OCI-M1 (cell line): ENCODE measurements at regions not wholly inside any gene's neighbourhood (a gene's known extent, or its start where the extent isn't known, plus 50 kb on each side); places are given as distances from the start of the nearest gene placed in this dataset.

Source experiments
- DNase-seq: peaks from one replicate; lab custom pipeline; 2025; lab: John Stamatoyannopoulos, UW

DNA sequence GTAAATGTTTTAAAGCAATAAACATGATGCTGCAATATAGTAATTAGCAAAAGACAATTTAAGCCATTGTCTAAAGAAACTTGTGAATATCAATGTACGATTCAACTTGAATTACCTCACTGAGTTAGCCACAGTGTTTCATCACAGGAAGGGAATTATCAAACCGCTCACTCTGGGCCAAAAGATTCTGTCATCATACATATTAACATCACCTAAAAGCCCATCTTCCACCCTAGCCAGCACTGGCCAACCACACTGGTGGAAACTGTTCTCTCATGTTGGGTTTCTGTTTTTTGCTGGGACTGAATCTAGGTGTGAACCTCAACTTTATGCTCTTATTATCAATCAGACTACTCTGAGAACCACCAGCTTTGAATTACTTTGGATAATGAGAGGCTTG, 497.7 kb upstream of the THBS1 start:
- peak; percentile 12 for DNase-seq

DNA sequence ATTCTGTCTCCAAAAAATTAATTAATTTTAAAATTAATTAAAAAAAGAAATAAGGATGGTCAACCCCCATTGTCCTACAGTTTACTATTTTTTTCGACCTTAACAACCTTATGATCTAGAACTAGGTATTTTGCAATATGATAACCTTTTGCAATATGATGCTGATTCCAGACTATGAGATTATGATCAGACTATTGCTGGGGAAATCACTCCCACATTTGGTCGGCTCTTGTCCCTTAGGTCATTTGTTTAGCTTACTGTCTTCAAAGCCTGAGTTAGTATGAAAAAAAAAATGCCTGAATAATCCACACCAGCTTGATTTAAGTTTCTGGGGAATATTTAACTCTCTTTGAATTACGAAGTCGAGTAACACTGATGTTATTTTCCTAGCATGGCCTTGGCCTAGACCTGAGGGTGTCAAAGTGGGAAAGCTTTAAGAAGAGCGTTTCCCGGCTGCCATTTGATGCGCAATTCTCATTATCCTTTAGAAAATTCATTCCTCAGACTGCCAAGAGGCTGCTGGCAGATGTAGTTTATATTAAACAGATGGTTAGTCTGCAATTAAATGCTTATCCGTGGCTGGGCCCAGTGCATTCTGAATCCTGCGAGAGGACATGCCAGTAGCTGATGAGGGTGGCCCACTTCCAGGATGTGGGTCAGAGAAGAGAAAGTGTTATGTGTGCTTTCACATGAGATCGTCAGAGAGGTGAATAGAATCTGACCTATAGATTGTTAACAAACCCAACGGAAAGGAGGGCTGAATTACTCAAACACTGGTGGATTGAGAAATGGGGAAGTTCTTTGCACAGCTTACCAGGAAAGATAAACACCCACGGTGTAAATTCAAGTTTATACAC, 496.0 kb upstream of the THBS1 start:
- DNase-seq: peak; percentile 79

GRCh38 chr15:39086641-39087040, 494.2 kb upstream of the THBS1 start:
- no peak for DNase-seq

DNA sequence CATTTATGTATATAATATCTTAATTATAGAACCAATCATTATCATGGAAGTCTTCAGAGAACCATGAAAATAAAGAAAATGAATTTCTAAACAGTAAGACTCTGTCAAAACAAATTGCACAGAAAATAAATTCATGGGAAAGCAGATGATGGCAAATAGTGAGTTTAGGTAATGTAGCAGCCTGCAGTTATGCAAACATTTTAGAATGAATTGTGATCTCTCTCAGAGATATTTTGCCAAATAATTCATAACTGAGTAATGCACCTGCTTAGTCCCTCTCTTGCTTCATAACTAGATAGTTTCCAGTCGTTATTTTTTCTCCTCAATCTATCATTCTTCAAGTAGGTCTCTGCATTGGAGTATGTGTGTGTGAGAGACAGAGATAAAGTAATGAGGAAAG, 492.7 kb upstream of the THBS1 start:
- DNase-seq: no peak

GRCh38 chr15:39092354-39092753, 488.5 kb upstream of the THBS1 start:
- no peak for DNase-seq

DNA sequence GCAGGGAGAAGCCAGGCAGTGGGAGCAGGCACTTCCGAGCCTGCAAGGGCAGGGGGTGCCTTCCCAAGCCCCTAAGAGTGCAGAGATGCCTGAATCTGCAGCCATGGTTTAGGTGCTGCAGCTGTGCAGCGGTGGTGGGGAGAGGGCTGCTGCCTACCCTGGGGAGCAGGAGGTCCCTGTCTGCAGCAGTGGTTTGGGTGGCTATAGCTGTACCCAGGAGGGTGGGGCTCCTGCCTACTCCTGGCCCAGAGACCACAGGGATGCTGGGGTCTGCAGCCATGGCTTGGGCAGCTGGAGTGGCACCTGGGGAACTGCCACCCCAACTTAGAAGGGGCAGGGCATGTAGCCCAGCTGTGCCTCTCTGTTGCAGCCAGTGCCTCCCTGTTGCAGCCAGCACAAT, 488.1 kb upstream of the THBS1 start:
- DNase-seq: no peak

- DNase-seq: no peak
Measured at GRCh38 chr15:39094116-39094515, 486.8 kb upstream of the THBS1 start.

DNA sequence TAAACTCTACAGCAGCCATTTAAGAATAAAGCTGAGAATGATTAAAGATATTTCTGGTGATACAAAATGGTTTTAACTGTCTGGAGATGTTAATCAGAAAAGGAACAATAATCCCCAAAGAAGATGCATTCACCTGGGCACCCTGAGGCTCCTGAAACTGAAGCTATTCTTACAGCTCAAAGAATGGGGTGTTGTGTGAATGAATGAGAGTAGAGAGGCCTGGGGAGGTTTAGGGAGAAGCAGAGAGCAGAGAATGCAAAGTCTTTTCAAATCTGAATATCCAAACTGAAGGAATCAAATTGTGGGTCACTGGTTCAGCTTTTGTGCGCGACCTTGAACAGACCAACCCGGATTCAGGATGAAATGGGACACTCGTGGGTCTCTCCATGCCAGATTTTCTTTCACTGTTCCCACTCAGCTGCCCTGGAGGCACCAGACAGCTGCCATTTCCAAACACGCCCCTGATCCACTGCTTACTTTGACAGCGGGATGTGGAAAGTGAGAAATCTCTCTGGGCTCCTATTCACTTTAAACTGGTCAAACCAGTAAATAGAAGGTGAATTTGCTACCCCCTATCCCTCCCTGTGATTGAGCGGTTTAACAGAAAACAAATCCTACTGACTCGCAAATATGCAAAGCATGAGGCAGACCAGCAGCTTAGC, 485.5 kb upstream of the THBS1 start:
- DNase-seq: no peak

GRCh38 chr15:39096608-39097205, 484.2 kb upstream of the THBS1 start:
- no peak for DNase-seq

DNA sequence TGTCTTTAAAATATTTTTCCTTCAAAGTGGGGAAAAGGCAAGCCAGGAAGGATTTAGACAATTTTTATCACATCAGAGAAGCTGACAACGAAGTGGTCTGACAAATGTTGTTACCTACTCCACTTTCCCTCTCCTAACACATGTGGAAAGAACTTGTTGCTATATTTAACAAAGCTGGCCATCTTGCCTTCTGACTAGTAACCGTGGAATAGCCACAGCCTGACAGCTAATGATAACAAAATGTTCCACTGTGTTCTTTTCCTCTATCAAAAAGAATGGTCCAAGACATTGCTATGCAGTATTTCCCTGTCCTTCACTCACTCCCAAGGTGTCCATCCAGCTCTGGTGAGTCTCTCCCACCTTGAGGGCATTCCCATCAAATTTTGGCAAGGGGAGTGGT, 481.4 kb upstream of the THBS1 start:
- no peak for DNase-seq

DNA sequence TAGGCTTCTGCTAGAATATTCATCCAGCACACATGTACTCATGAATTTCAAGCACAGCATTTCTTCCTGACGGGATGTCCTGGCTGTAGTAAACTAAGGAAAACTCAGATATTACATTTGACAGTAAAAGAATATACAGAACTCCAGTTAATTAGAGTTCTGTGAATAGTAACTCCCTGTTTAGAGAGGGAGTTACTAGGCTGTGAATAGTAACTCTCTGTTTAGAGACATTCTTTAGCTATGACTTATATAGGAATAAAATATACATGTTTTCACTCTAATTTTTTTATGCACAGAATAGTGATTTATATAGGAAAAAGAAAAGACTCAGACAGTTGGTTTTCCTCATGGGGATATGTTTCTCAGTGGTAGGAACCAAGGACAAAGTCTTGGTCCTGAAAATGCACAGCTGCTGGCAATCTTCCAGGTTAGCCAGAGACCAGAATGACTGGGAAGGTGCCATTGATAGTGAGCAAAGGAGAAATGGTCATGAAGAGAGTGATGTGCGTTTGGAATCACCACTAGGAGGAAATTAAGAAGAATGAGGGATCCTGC, 480.7 kb upstream of the THBS1 start:
- DNase-seq: no peak

GRCh38 chr15:39102431-39102830, 478.4 kb upstream of the THBS1 start:
- DNase-seq: no peak

DNA sequence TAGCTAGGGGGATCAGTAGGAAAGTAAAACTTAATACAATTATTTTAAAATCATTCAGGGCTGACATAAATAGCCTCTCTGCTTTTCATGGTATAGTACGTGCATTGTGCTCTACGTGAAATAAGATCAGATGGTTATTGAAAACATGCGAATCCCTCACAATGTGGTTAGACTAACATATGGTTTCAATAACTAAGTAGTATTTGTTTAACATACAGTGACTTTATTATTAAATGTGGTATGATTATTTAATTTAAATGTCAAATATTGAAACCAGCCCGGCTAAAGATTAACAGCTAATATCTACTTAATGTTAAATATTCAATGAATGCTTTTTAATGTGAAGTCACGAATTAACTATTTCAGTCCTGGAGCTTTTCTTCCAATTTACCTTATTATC, 473.9 kb upstream of the THBS1 start:
- DNase-seq: no peak

DNA sequence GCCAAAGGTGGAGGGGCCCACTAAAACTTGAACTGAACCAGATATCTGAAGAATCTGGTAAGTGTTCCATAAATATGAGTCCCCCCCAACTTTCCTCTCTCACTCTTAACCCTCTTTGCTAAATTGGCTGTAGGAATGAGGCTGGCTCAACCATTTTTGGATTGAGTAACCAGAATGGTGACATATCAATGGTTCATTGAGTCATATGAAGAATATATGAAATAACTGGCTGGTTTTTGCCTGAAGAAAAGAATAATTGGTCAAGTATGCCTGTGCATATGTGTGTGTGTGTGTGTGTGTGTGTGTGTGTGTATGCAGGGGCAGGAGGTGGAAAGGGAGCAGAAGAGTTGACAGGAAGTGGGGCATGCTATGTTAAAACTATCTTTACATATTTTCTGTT, 472.9 kb upstream of the THBS1 start:
- no peak for DNase-seq

DNA sequence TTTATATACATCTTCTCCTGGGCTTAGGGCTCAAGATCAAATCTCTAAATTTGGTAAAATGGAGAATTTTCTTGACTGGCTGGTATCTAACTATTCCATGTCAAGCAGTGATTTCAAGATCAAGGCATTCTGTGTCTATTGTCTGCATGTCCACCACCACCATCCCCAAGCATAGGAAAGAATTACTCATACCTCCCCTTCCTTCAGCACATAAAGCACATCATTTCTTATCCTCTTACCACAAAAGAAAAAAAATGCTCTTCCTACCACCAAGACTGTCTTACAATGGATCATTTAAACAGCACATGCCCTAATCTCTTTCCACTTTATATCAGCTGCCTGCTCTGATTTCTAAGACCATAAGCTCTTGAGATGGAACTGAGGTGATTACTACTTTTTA, 470.5 kb upstream of the THBS1 start:
- DNase-seq: no peak

GRCh38 chr15:39110746-39111145, 470.1 kb upstream of the THBS1 start:
- DNase-seq: no peak

DNA sequence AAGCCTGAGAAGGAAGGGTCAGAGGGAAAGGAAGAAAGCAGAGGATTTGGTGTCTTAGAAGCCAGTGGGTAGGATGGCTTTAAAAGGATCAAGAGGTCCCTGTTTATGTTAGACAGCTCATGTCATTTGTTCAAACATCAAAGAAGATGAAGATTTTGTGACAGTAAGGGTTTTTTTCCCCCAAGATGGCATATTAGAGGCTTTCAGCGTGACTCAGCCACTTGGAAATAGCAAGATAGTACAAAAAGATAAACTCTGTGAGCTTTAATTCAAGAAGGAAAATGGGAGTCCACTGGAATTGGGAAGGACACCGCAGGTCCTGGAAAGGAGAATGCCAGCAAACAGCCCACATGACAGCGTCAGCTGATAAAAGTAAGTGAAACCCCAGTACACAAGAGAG, 467.1 kb upstream of the THBS1 start:
- no peak for DNase-seq

GRCh38 chr15:39114690-39115378, 466.0 kb upstream of the THBS1 start:
- DNase-seq: no peak

DNA sequence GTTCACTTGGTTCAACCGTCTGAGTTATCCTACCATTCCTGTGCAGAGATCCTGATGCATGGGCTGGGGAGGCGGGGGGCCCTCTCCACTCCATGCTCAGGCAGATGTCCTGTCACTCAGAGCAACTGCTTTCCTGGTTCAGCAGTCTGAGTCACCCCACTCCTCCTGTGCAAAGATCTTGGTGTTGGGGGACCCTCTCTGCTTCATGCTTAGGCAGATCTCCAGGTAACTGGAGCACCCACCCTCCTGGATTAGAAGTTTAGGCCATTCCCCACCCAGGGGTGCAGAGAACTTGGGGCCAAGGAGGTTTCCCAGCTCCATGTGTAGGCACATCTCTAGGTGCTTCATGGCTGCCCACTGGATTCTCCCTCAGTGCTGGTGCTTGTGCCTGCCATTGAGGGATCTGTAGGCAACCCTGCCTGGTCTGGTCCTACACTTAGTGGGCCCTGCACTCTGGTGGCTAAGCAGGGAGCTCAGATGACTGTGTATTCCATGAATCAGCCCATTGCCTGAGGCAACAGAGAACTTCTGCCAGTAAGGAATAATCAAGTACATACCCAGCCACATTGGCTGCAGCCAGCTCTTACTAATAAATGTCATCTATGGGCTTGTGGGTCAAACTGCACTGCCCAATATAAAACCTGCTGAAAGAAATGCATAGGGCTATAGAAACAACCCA, 465.4 kb upstream of the THBS1 start:
- DNase-seq: no peak

DNA sequence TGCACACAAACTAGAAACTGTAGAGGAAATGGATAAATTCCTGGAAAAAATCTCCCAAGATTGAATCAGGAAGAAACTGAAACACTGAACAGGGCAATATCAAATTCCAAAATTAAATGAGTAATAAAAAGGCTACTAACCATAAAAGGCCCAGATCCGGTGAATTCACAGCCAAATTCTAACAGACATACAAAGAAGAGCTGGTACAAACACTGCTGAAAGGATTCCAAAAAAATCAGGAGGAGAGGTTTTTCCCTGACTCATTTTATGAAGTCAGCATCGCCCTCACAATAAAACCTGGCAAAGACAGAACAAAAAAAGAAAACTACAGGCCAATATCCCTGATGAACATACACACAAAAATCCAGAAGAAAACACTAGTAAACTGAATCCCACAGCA, 462.4 kb upstream of the THBS1 start:
- DNase-seq: no peak

DNA sequence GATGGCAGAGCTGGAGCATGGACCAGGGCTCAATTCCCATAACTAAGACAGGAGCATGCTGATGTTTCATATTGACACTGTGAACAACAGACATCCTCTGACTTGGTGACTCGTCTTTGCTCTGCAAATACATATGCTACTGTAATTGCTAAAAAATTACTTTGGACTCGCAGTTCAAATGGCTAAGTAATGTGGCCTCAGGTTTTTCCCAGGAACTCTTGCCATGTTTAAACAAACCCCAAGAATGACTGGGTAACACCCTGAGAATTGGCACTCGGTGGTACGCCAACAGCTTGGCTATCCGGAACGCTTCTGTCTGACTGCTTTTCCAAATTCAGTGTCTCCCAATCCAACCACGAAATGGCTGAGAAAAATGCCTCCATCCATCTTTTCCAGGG, 456.7 kb upstream of the THBS1 start:
- DNase-seq: no peak
